ENCODE measurements at regions not wholly inside any gene's neighbourhood (a gene's known extent, or its start where the extent isn't known, plus 50 kb on each side); places are given as distances from the start of the nearest gene placed in this dataset.

DNA sequence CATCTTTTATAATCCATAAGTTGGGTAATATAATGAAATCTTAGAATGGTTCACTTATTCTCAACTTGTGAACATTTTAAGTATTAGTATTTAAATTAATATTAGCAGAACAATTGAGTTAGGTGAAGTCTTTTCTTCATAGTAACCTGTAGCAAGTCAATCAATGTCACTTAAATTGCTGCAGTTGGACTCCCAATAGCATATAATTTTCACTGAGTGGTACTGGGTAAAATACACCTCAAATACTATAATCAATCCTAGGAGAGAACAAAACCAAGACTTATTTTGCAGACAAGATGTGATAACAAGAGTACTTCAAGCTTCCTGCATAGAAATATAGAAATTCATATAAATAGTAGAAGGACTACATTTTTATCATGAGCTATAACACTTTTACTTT lies 677.9 kb upstream of the LRRN3 start:
- Histone ChIP-seq H3K14ac (replicated peaks; ENCODE audit: low read depth, low read length) (no peak overlapping the region), H3K9ac (ENCODE audit: low read depth, low read length) (no peak overlapping the region), H2BK15ac (ENCODE audit: low read depth, low read length) (no peak overlapping the region), H3K4ac (ENCODE audit: low read depth, low read length) (no peak overlapping the region), H3K4me3 (ENCODE audit: insufficient read depth, low read depth, low read length) (no peak overlapping the region), H3K4me2 (ENCODE audit: low read depth, low read length) (no peak overlapping the region), H3K79me1 (ENCODE audit: low read depth in 1 of 2, low read length in 2 of 2) (no peaks in the 10 kb centered on the region), H2AFZ (replicated peaks; ENCODE audit: low read length, poor library complexity) (no peak overlapping the region), H2BK120ac (ENCODE audit: low read depth, low read length) (no peak overlapping the region), H2AK5ac (ENCODE audit: low read depth, low read length) (no peak overlapping the region), H3K18ac (ENCODE audit: low read depth, low read length) (no peak overlapping the region), H2AK9ac (replicated peaks; ENCODE audit: low read depth, low read length, poor library complexity) (no peak overlapping the region), H2BK20ac (ENCODE audit: low read depth, low read length) (no peak overlapping the region), H4K91ac (ENCODE audit: insufficient read depth, low read depth, low read length) (no peak overlapping the region), H3K36me3 (ENCODE audit: control insufficient read depth, insufficient read depth, low read length) (no peaks in the 10 kb centered on the region), H3K27ac (ENCODE audit: insufficient read depth, low read length) (no peak overlapping the region), H3K23ac (ENCODE audit: low read depth, low read length) (no peak overlapping the region), H4K5ac (ENCODE audit: low read depth, low read length) (no peak overlapping the region), H3K9me1 (ENCODE audit: insufficient read depth, low read length) (no peaks in the 10 kb centered on the region), H4K20me1 (ENCODE audit: insufficient read depth, low read length) (no peaks in the 10 kb centered on the region), H3K9me3 (ENCODE audit: control insufficient read depth, insufficient read depth, low read length) (no peaks in the 10 kb centered on the region), H3K27me3 (ENCODE audit: control insufficient read depth, insufficient read depth, low read length) (no peaks in the 10 kb centered on the region), H3K4me1 (ENCODE audit: control insufficient read depth, insufficient read depth, low read length) (no peaks in the 10 kb centered on the region), H4K8ac (ENCODE audit: low read depth in 2 of 2, low read length in 2 of 2) (no peak overlapping the region), H2BK5ac (ENCODE audit: low read depth, low read length, poor library complexity, severe bottlenecking) (no peak overlapping the region), H3K56ac (ENCODE audit: extremely low read depth, insufficient read depth, low read length) (no peak overlapping the region)
- dilution Hi-C loops (cut with HindIII; ENCODE audit: low sequenced_read_pairs, unreplicated experiment): no loop called here
- POLR2A ChIA-PET (ENCODE audit: unreplicated experiment): no interaction called here
- no TSS peak for BruUV-seq (replicated peaks)
- no peak for ATAC-seq (ENCODE audit: low read depth)
- in situ Hi-C loops (cut with MboI; ENCODE audit: low sequenced_read_pairs): no loop called here
- intact Hi-C loops (cut with micrococcal nuclease): no loop called here
- no peak for TF ChIP-seq CEBPB (IDR thresholded peaks at IDR 0.05; ENCODE audit: low read depth, low read length)
- TF ChIP-seq, protein P1, sequence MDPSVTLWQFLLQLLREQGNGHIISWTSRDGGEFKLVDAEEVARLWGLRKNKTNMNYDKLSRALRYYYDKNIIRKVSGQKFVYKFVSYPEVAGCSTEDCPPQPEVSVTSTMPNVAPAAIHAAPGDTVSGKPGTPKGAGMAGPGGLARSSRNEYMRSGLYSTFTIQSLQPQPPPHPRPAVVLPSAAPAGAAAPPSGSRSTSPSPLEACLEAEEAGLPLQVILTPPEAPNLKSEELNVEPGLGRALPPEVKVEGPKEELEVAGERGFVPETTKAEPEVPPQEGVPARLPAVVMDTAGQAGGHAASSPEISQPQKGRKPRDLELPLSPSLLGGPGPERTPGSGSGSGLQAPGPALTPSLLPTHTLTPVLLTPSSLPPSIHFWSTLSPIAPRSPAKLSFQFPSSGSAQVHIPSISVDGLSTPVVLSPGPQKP (IDR thresholded peaks at IDR 0.05; ENCODE audit: borderline replicate concordance, low read depth, low read length): no peak
- TF ChIP-seq CHD1 (IDR thresholded peaks at IDR 0.05; ENCODE audit: low read depth, low read length): no peak
- no peak for TF ChIP-seq SMC3 (IDR thresholded peaks at IDR 0.05; ENCODE audit: low read depth, low read length)
- TF ChIP-seq, protein P2, sequence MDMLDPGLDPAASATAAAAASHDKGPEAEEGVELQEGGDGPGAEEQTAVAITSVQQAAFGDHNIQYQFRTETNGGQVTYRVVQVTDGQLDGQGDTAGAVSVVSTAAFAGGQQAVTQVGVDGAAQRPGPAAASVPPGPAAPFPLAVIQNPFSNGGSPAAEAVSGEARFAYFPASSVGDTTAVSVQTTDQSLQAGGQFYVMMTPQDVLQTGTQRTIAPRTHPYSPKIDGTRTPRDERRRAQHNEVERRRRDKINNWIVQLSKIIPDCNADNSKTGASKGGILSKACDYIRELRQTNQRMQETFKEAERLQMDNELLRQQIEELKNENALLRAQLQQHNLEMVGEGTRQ (IDR thresholded peaks at IDR 0.05; ENCODE audit: low read depth, low read length): no peak
- TF ChIP-seq RAD21 (IDR thresholded peaks at IDR 0.05; ENCODE audit: low read length): no peak
- no peak for TF ChIP-seq RFX5 (IDR thresholded peaks at IDR 0.05; ENCODE audit: low read depth, low read length)
- TF ChIP-seq POLR2A (IDR thresholded peaks at IDR 0.05; ENCODE audit: low read depth, low read length): no peak
- no peak for TF ChIP-seq BHLHE40 (IDR thresholded peaks at IDR 0.05; ENCODE audit: low read depth, low read length)
- no peak for TF ChIP-seq FOS (IDR thresholded peaks at IDR 0.05; ENCODE audit: low read depth, low read length)
- TF ChIP-seq NFE2L2 (IDR thresholded peaks at IDR 0.05; ENCODE audit: low read depth, low read length): no peak
- no peak for TF ChIP-seq MXI1 (IDR thresholded peaks at IDR 0.05; ENCODE audit: borderline replicate concordance, low read depth, low read length)
- DNase-seq: no peak
- CTCF ChIA-PET: no interaction called here
